H1 (cell line): ENCODE measurements at regions not wholly inside any gene's neighbourhood (a gene's known extent, or its start where the extent isn't known, plus 50 kb on each side); places are given as distances from the start of the nearest gene placed in this dataset.

ENCODE experiments used
- CTCF ChIA-PET: fragments of 300-600 bp; sonication (Branson Sonifier 250); formaldehyde crosslinking; loops from one replicate; lab custom pipeline; 2021; ENCODE audit not compliant: partially characterized antibody; lab: Charles Lee
- POLR2A ChIA-PET: fragments of 300-600 bp; sonication (Branson Sonifier 250); formaldehyde crosslinking; loops from one replicate; lab custom pipeline; 2021; ENCODE audit warnings: inconsistent platforms; ENCODE audit not compliant: partially characterized antibody; lab: Charles Lee
- DNase-seq, 2 experiments: peaks; one replicate each; pipeline versions ENCODE4 v3.0.0 to v3.0.0-alpha.2; 2010 to 2022; ENCODE audit warnings: low spot score in 2 of 2, low read depth in 1 of 2, mixed read lengths in 1 of 2
- FAIRE-seq: peaks from 2 replicates; lab custom pipeline; 2011; peaks lifted over from hg19 to GRCh38; lab: Jason Lieb, UNC
- H2AFZ ChIP-seq: 2 replicates; pipeline ENCODE4 v1.8.1; 2012; ENCODE audit warnings: low read length, inconsistent platforms
- H2AK5ac ChIP-seq: 2 replicates; pipeline ENCODE4 v1.6.1; 2013; ENCODE audit warnings: low read depth, low read length
- H2BK120ac ChIP-seq: replicated peaks from 2 replicates; pipeline ENCODE3; 2013; ENCODE audit warnings: low read depth, low read length, inconsistent platforms
- H2BK12ac ChIP-seq: 2 replicates; pipeline ENCODE4 v1.6.1; 2013; ENCODE audit warnings: low read depth, low read length
- H2BK15ac ChIP-seq: 2 replicates; pipeline ENCODE4 v1.6.1; 2013; ENCODE audit warnings: low read length
- H2BK20ac ChIP-seq: 2 replicates; pipeline ENCODE4 v1.6.1; 2013; ENCODE audit warnings: low read length
- H2BK5ac ChIP-seq: 2 replicates; pipeline ENCODE4 v1.6.1; 2013; ENCODE audit warnings: low read depth, low read length
- H3K14ac ChIP-seq: 2 replicates; pipeline ENCODE4 v1.6.1; 2013; ENCODE audit warnings: inconsistent platforms; ENCODE audit not compliant: insufficient read length
- H3K18ac ChIP-seq: 2 replicates; pipeline ENCODE4 v1.6.1; 2013; ENCODE audit warnings: low read length; ENCODE audit errors: extremely low read depth
- H3K23ac ChIP-seq: 2 replicates; pipeline ENCODE4 v1.6.1; 2013; ENCODE audit warnings: inconsistent platforms; ENCODE audit not compliant: insufficient read length
- H3K23me2 ChIP-seq: 2 replicates; pipeline ENCODE4 v1.6.1; 2013; ENCODE audit warnings: low read depth, low read length
- H3K27ac ChIP-seq: 2 replicates; pipeline ENCODE4 v1.6.1; 2011; ENCODE audit warnings: low read depth, low read length, inconsistent platforms
- H3K27me3 ChIP-seq, 4 experiments: replicated peaks in 1 of 4; 1 replicate in 1 of 4; 2 replicates in 3 of 4; pipeline versions ENCODE4 v1.6.1 to v1.8.1; 2011 to 2013; ENCODE audit warnings: low read length in 3 of 4, mild to moderate bottlenecking in 3 of 4, inconsistent platforms in 2 of 4, mixed read lengths in 2 of 4, moderate library complexity in 1 of 4; ENCODE audit not compliant: control insufficient read depth in 3 of 4, insufficient read depth in 3 of 4; ENCODE audit errors: extremely low read depth in 1 of 4
- H3K36me3 ChIP-seq, 4 experiments: 2 replicates each; pipeline versions ENCODE4 v1.6.1 to v1.8.1; 2011 to 2013; ENCODE audit warnings: mild to moderate bottlenecking in 4 of 4, low read length in 3 of 4, moderate library complexity in 2 of 4, control low read depth in 1 of 4, inconsistent platforms in 1 of 4; ENCODE audit not compliant: insufficient read depth in 4 of 4, control insufficient read depth in 2 of 4
- H3K4ac ChIP-seq: replicated peaks from 2 replicates; pipeline ENCODE3; 2013; ENCODE audit warnings: low read length, low read depth, mixed read lengths, inconsistent platforms; ENCODE audit not compliant: insufficient read length
- H3K4me1 ChIP-seq, 4 experiments: replicated peaks in 1 of 4; 1 replicate in 1 of 4; 2 replicates in 3 of 4; pipeline versions ENCODE4 v1.6.1 to v1.8.1; 2011 to 2013; ENCODE audit warnings: low read length in 3 of 4, inconsistent platforms in 2 of 4, mixed read lengths in 1 of 4; ENCODE audit not compliant: insufficient read depth in 4 of 4, control insufficient read depth in 3 of 4
- H3K4me2 ChIP-seq, 2 experiments: 2 replicates each; pipeline versions ENCODE4 v1.6.1 to v1.8.1; 2011 to 2013; ENCODE audit warnings: low read depth in 2 of 2, low read length in 2 of 2, control low read depth in 1 of 2, inconsistent platforms in 1 of 2, mild to moderate bottlenecking in 1 of 2; ENCODE audit not compliant: insufficient read depth in 1 of 2
- H3K4me3 ChIP-seq, 4 experiments: fragments of 200-600, 300-600 bp in 1 of 4; sonication (generic), shearing (Covaris generic), sonication (Bioruptor Twin) in 1 of 4; 2 replicates each; pipeline versions ENCODE4 v1.5.1 to v1.8.1; 2011 to 2016; ENCODE audit warnings: low read length in 4 of 4, low read depth in 3 of 4, control low read depth in 2 of 4, inconsistent platforms in 2 of 4, mild to moderate bottlenecking in 2 of 4, mixed read lengths in 1 of 4, moderate library complexity in 1 of 4; ENCODE audit not compliant: insufficient read depth in 2 of 4; ENCODE audit errors: extremely low read depth in 1 of 4
- H3K56ac ChIP-seq: replicated peaks from 2 replicates; pipeline ENCODE3; 2013; ENCODE audit warnings: low read depth, mild to moderate bottlenecking, mixed read lengths, low read length, inconsistent platforms; ENCODE audit not compliant: insufficient read length
- H3K79me1 ChIP-seq: 2 replicates; pipeline ENCODE4 v1.6.1; 2013; ENCODE audit warnings: low read depth, low read length, control low read depth
- H3K79me2 ChIP-seq, 2 experiments: 2 replicates each; pipeline versions ENCODE4 v1.6.1 to v1.8.1; 2012 to 2013; ENCODE audit warnings: low read length in 2 of 2, mild to moderate bottlenecking in 2 of 2, inconsistent platforms in 1 of 2; ENCODE audit not compliant: insufficient read depth in 2 of 2, control insufficient read depth in 1 of 2
- H3K9ac ChIP-seq, 4 experiments: replicated peaks in 1 of 4; 1 replicate in 1 of 4; 2 replicates in 3 of 4; pipeline versions ENCODE4 v1.6.1 to v1.8.1; 2011 to 2013; ENCODE audit warnings: low read depth in 3 of 4, low read length in 3 of 4, control low read depth in 2 of 4, mild to moderate bottlenecking in 2 of 4, moderate library complexity in 2 of 4, inconsistent platforms in 1 of 4; ENCODE audit errors: extremely low read depth in 1 of 4
- H3K9me3 ChIP-seq, 2 experiments: 2 replicates each; pipeline versions ENCODE4 v1.6.1 to v1.8.1; 2012 to 2013; ENCODE audit warnings: mild to moderate bottlenecking in 2 of 2, moderate library complexity in 2 of 2, control low read depth in 1 of 2, inconsistent platforms in 1 of 2, low read depth in 1 of 2, low read length in 1 of 2, mixed read lengths in 1 of 2; ENCODE audit not compliant: insufficient read depth in 2 of 2
- H4K20me1 ChIP-seq, 2 experiments: replicated peaks in 1 of 2; 2 replicates each; pipeline versions ENCODE3 to v1.8.1; 2011 to 2013; ENCODE audit warnings: inconsistent platforms in 2 of 2, low read length in 2 of 2, mild to moderate bottlenecking in 1 of 2; ENCODE audit not compliant: insufficient read depth in 2 of 2, control insufficient read depth in 1 of 2
- H4K5ac ChIP-seq: 2 replicates; pipeline ENCODE4 v1.6.1; 2013; ENCODE audit warnings: low read length, low read depth, mixed read lengths, inconsistent platforms; ENCODE audit not compliant: insufficient read length
- H4K8ac ChIP-seq: 2 replicates; pipeline ENCODE4 v1.8.0; 2013; ENCODE audit warnings: mild to moderate bottlenecking, moderate library complexity, low read length, inconsistent platforms; ENCODE audit not compliant: insufficient read depth; ENCODE audit errors: extremely low read depth
- H4K91ac ChIP-seq: replicated peaks from 2 replicates; pipeline ENCODE3; 2013; ENCODE audit warnings: low read length, mixed read lengths, inconsistent platforms; ENCODE audit not compliant: insufficient read length
- ATF3 ChIP-seq: IDR thresholded peaks from 2 replicates; pipeline ENCODE4 v1.6.1; 2011; ENCODE audit warnings: low read depth, mild to moderate bottlenecking, low read length; ENCODE audit not compliant: insufficient read depth
- CBX8 ChIP-seq: fragments of 300-800, 300-1000 bp; sonication (generic); IDR thresholded peaks from 2 replicates; pipeline ENCODE4 v1.7.1; 2016; ENCODE audit warnings: low read depth, low read length, borderline replicate concordance
- CTCF ChIP-seq, 3 experiments: IDR thresholded peaks; 1 replicate in 2 of 3; 2 replicates in 1 of 3; pipeline versions ENCODE4 v1.5.1 to v1.6.1; 2011; ENCODE audit warnings: low read length in 3 of 3, mild to moderate bottlenecking in 3 of 3, inconsistent platforms in 2 of 3, low read depth in 1 of 3, moderate library complexity in 1 of 3; ENCODE audit not compliant: insufficient read depth in 1 of 3; ENCODE audit errors: control extremely low read depth in 1 of 3
- EGR1 ChIP-seq: IDR thresholded peaks from 2 replicates; pipeline ENCODE4 v1.6.1; 2011; ENCODE audit warnings: low read depth, low read length, borderline replicate concordance
- JUND ChIP-seq: IDR thresholded peaks from 2 replicates; pipeline ENCODE4 v1.6.1; 2011; ENCODE audit warnings: mild to moderate bottlenecking, improper control_type of control experiment, low read length
- KDM4A ChIP-seq: IDR thresholded peaks from one replicate; pipeline ENCODE4 v1.7.1; 2012; ENCODE audit warnings: low read depth, mild to moderate bottlenecking, moderate library complexity, low read length, inconsistent platforms; ENCODE audit not compliant: severe bottlenecking
- MAX ChIP-seq: IDR thresholded peaks from 2 replicates; pipeline ENCODE4 v1.6.1; 2012; ENCODE audit warnings: inconsistent platforms
- POU5F1 ChIP-seq: IDR thresholded peaks from 2 replicates; pipeline ENCODE4 v1.6.1; 2011; ENCODE audit warnings: low read depth, mild to moderate bottlenecking, low read length, moderate library complexity
- RAD21 ChIP-seq, 2 experiments: IDR thresholded peaks in 1 of 2; conservative IDR thresholded peaks in 1 of 2; 2 replicates each; pipeline ENCODE4 v1.6.1; 2011; ENCODE audit warnings: low read depth in 2 of 2, low read length in 2 of 2, improper control_type of control experiment in 1 of 2, inconsistent platforms in 1 of 2, mild to moderate bottlenecking in 1 of 2, moderate library complexity in 1 of 2
- RFX5 ChIP-seq: IDR thresholded peaks from 2 replicates; pipeline ENCODE4 v1.6.1; 2011; ENCODE audit warnings: low read depth, low read length, improper control_type of control experiment, borderline replicate concordance
- ZNF274 ChIP-seq: IDR thresholded peaks from 2 replicates; pipeline ENCODE4 v1.7.0; 2012; ENCODE audit warnings: low read length, borderline replicate concordance; ENCODE audit errors: extremely low read depth
- WGBS, 2 experiments: shearing (Covaris generic) in 1 of 2; methylation state at CpG; one replicate each; pipeline versions ENCODE4 v1.1.6 to v1.1.7; 2013 to 2015; ENCODE audit warnings: low lambda C conversion rate in 2 of 2, mixed read lengths in 2 of 2, inconsistent platforms in 1 of 2, low coverage in 1 of 2, missing lambda C conversion rate in 1 of 2; ENCODE audit not compliant: insufficient replicate concordance in 2 of 2, insufficient coverage in 1 of 2, insufficient read length in 1 of 2; ENCODE audit errors: extremely low coverage in 1 of 2, missing lambda C conversion rate in 1 of 2; 5-methylcytosine and 5-hydroxymethylcytosine counted together

- H3K4me2 ChIP-seq: no peak overlapping the region
- no peaks in the 10 kb centered on the region for H3K79me2 ChIP-seq
- no peak overlapping the region for H4K5ac ChIP-seq
- H4K91ac ChIP-seq: no peak overlapping the region
- no peak for FAIRE-seq
- H2BK120ac ChIP-seq: no peak overlapping the region
- no peak overlapping the region for H2BK12ac ChIP-seq
- CTCF ChIA-PET: interaction anchor here (0.8 to 4.2 kb wide), 7 partner anchors 11 to 513 kb away, joined by 3 to 47 read pairs (median 4); partner anchors contain the start of gene THBD
- DNase-seq: no peak
- H4K8ac ChIP-seq: no peak overlapping the region
- H3K27me3 ChIP-seq: peaks cover 0 to 12% (median 1%) of the 10 kb centered on the region in 4 experiments; a peak in 3 of 7 replicates
- H3K14ac ChIP-seq: no peak overlapping the region
- H3K18ac ChIP-seq: no peak overlapping the region
- H2BK20ac ChIP-seq: no peak overlapping the region
- no peaks in the 10 kb centered on the region for H3K36me3 ChIP-seq
- no peak overlapping the region for H2AK5ac ChIP-seq
- no peak overlapping the region for H3K4ac ChIP-seq
- no peak overlapping the region for H3K23ac ChIP-seq
- no peak overlapping the region for H2BK15ac ChIP-seq
- no peak overlapping the region for H2BK5ac ChIP-seq
- no peak overlapping the region for H3K27ac ChIP-seq
- WGBS, 2 experiments: 90% methylated on average over 2 of the region's 2 CpGs; no CpG with 5 or more reads in 1 of the 2 experiments
- no peaks in the 10 kb centered on the region for H4K20me1 ChIP-seq
- H3K79me1 ChIP-seq: no peaks in the 10 kb centered on the region
- no peak overlapping the region for H2AFZ ChIP-seq
- H3K9ac ChIP-seq: no peak overlapping the region
- H3K56ac ChIP-seq: no peak overlapping the region
- H3K9me3 ChIP-seq: no peaks in the 10 kb centered on the region
- H3K4me3 ChIP-seq: no peak overlapping the region
- POLR2A ChIA-PET: no interaction called here
- H3K4me1 ChIP-seq: peaks cover 9 to 17% (median 11%) of the 10 kb centered on the region in 4 experiments
- no peaks in the 10 kb centered on the region for H3K23me2 ChIP-seq
- TF ChIP-seq CTCF (IDR thresholded peaks at IDR 0.05; ENCODE audit: control extremely low read depth in 1 of 3, insufficient read depth in 1 of 3, low read depth in 1 of 3, low read length in 3 of 3) (no peak), EGR1 (no peak), MAX (no peak), RFX5 (no peak), ATF3 (no peak), ZNF274 (no peak), POU5F1 (no peak), RAD21 (IDR thresholded peaks at IDR 0.05 in 1 of 2, conservative IDR thresholded peaks at IDR 0.05 in 1 of 2; ENCODE audit: low read depth in 2 of 2, low read length in 2 of 2) (no peak), CBX8 (no peak), KDM4A (no peak), JUND (no peak)
Observed at GRCh38 chr20:23203310-23203709, 117.2 kb upstream of the CD93 start.
